ENCODE measurements at regions not wholly inside any gene's neighbourhood (a gene's known extent, or its start where the extent isn't known, plus 50 kb on each side); places are given as distances from the start of the nearest gene placed in this dataset.

DNA sequence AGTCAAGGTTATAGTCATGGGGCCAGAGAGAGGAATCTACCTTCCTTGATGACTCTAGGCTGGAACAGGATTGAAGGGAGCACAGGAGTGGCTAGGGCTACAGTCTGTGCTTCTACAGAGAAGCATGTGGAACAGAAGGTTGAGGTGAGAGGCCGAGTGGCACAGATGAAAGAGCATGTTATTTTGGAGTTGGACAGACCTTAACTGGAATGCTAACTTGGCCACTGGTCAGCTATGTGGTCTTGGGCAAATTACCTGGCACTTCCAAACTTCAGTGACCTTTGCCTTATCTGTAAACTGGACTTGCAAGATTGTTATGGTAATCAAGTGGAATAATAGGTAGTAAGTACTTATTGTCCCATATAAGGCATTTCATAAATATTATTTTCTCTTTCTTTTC lies 252.7 kb downstream of the KCNRG start:
- DNase-seq (no peak), FAIRE-seq (no peak)
- Histone ChIP-seq H3K4me1 (ENCODE audit: control insufficient read depth in 3 of 3, insufficient read depth in 2 of 3, low read depth in 1 of 3, low read length in 2 of 3) (no peaks in the 10 kb centered on the region), H3K4me3 (ENCODE audit: low read depth in 1 of 3, low read length in 3 of 3) (no peak overlapping the region), H3K27me3 (ENCODE audit: control insufficient read depth in 3 of 3, insufficient read depth in 3 of 3, low read length in 3 of 3) (no peaks in the 10 kb centered on the region), H3K27ac (ENCODE audit: low read depth in 1 of 3, low read length in 2 of 3) (no peak overlapping the region), H3K9me3 (ENCODE audit: control insufficient read depth in 2 of 2, insufficient read depth in 1 of 2, low read depth in 1 of 2, low read length in 1 of 2) (no peaks in the 10 kb centered on the region), H3K36me3 (ENCODE audit: control insufficient read depth in 3 of 3, insufficient read depth in 2 of 3, low read depth in 1 of 3, low read length in 3 of 3) (no peaks in the 10 kb centered on the region)
- 71 to 81% (median 73%) methylated on average over 1 of the region's 1 CpG for WGBS, 3 donors

GRCh38 chr13:50268500-50268899 lies 253.3 kb downstream of the KCNRG start:
- 71 to 81% (median 75%) methylated on average over 2 of the region's 2 CpGs for WGBS, 3 donors
- H3K27ac ChIP-seq (ENCODE audit: low read depth in 1 of 3, low read length in 2 of 3), result no peak overlapping the region
- no peak for FAIRE-seq

GRCh38 chr13:50274181-50274580 lies 258.9 kb downstream of the KCNRG start:
- WGBS, 3 donors, result 96 to 100% (median 97%) methylated on average over 1 of the region's 1 CpG
- Histone ChIP-seq H3K4me1 (ENCODE audit: control insufficient read depth in 3 of 3, insufficient read depth in 2 of 3, low read depth in 1 of 3, low read length in 2 of 3) (no peaks in the 10 kb centered on the region), H3K36me3 (ENCODE audit: control insufficient read depth in 3 of 3, insufficient read depth in 2 of 3, low read depth in 1 of 3, low read length in 3 of 3) (no peaks in the 10 kb centered on the region), H3K27ac (ENCODE audit: low read depth in 1 of 3, low read length in 2 of 3) (no peak overlapping the region), H3K4me3 (ENCODE audit: low read depth in 1 of 3, low read length in 3 of 3) (no peak overlapping the region), H3K9me3 (ENCODE audit: control insufficient read depth in 2 of 2, insufficient read depth in 1 of 2, low read depth in 1 of 2, low read length in 1 of 2) (no peaks in the 10 kb centered on the region), H3K27me3 (ENCODE audit: control insufficient read depth in 3 of 3, insufficient read depth in 3 of 3, low read length in 3 of 3) (no peaks in the 10 kb centered on the region)
- DNase-seq (no peak), FAIRE-seq (no peak)

More at GRCh38 chr13:50268500-50268899, 253.3 kb downstream of the KCNRG start:
- no peaks in the 10 kb centered on the region for H3K9me3 ChIP-seq (ENCODE audit: control insufficient read depth in 2 of 2, insufficient read depth in 1 of 2, low read depth in 1 of 2, low read length in 1 of 2)
- no peak overlapping the region for H3K4me3 ChIP-seq (ENCODE audit: low read depth in 1 of 3, low read length in 3 of 3)
- H3K27me3 ChIP-seq (ENCODE audit: control insufficient read depth in 3 of 3, insufficient read depth in 3 of 3, low read length in 3 of 3), result no peaks in the 10 kb centered on the region
- H3K36me3 ChIP-seq (ENCODE audit: control insufficient read depth in 3 of 3, insufficient read depth in 2 of 3, low read depth in 1 of 3, low read length in 3 of 3), result no peaks in the 10 kb centered on the region
- DNase-seq, result no peak
- H3K4me1 ChIP-seq (ENCODE audit: control insufficient read depth in 3 of 3, insufficient read depth in 2 of 3, low read depth in 1 of 3, low read length in 2 of 3), result no peaks in the 10 kb centered on the region

- Histone ChIP-seq H3K27me3 (ENCODE audit: control insufficient read depth in 3 of 3, insufficient read depth in 3 of 3, low read length in 3 of 3) (no peaks in the 10 kb centered on the region), H3K4me3 (ENCODE audit: low read depth in 1 of 3, low read length in 3 of 3) (no peak overlapping the region), H3K4me1 (ENCODE audit: control insufficient read depth in 3 of 3, insufficient read depth in 2 of 3, low read depth in 1 of 3, low read length in 2 of 3) (no peaks in the 10 kb centered on the region), H3K9me3 (ENCODE audit: control insufficient read depth in 2 of 2, insufficient read depth in 1 of 2, low read depth in 1 of 2, low read length in 1 of 2) (no peaks in the 10 kb centered on the region), H3K36me3 (ENCODE audit: control insufficient read depth in 3 of 3, insufficient read depth in 2 of 3, low read depth in 1 of 3, low read length in 3 of 3) (no peaks in the 10 kb centered on the region), H3K27ac (ENCODE audit: low read depth in 1 of 3, low read length in 2 of 3) (no peak overlapping the region)
- WGBS, 3 donors, result 35 to 66% (median 45%) methylated on average over 1 of the region's 1 CpG
- DNase-seq (peak; percentile 9 to 29), FAIRE-seq (peak; percentile 51)
These were observed 260.3 kb downstream of the KCNRG start for GRCh38 chr13:50275392-50276063.

DNA sequence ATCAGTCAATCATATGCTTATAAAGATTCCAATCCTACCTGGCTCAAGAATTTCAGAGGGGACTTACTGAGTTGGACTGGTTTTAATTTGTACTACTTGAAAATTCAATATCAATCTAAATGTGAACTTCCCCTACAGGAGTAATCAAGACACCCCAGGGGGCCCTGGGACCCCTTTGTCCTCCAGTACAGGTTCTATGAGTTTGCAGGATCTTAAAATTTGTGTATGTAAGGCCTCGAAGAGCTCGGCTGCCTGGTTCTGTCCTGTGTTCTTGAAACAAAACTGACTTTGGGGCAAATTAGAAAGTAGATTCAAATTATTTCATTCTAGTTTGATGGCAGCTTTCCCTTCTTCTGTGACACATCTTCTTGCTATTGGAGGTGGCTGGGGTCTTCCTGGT lies 261.3 kb downstream of the KCNRG start:
- WGBS, 3 donors, result 94 to 100% (median 98%) methylated on average over 2 of the region's 2 CpGs
- Histone ChIP-seq H3K4me3 (ENCODE audit: low read depth in 1 of 3, low read length in 3 of 3) (no peak overlapping the region), H3K27ac (ENCODE audit: low read depth in 1 of 3, low read length in 2 of 3) (no peak overlapping the region), H3K4me1 (ENCODE audit: control insufficient read depth in 3 of 3, insufficient read depth in 2 of 3, low read depth in 1 of 3, low read length in 2 of 3) (no peaks in the 10 kb centered on the region), H3K36me3 (ENCODE audit: control insufficient read depth in 3 of 3, insufficient read depth in 2 of 3, low read depth in 1 of 3, low read length in 3 of 3) (no peaks in the 10 kb centered on the region), H3K27me3 (ENCODE audit: control insufficient read depth in 3 of 3, insufficient read depth in 3 of 3, low read length in 3 of 3) (no peaks in the 10 kb centered on the region), H3K9me3 (ENCODE audit: control insufficient read depth in 2 of 2, insufficient read depth in 1 of 2, low read depth in 1 of 2, low read length in 1 of 2) (no peaks in the 10 kb centered on the region)
- no peak for FAIRE-seq
- no peak for DNase-seq

DNA sequence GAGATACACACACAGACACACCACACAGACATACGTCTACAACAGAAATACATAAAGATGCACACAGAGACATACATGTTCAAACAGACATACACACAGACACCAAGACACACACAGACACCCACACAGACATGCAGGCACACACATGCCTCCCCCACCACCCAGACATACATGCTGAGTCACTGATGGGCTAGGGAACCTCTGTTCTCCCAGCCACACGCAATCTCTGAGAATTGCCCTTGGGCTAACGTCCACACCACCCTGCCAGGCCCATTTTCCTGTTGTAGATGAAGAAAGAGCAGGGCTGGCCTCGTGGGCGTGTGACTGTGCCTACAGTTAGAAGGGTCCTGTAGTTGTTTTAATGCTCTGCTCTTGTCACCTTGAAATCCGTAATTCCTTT lies 261.9 kb downstream of the KCNRG start:
- FAIRE-seq (no peak), DNase-seq (no peak)

DNA sequence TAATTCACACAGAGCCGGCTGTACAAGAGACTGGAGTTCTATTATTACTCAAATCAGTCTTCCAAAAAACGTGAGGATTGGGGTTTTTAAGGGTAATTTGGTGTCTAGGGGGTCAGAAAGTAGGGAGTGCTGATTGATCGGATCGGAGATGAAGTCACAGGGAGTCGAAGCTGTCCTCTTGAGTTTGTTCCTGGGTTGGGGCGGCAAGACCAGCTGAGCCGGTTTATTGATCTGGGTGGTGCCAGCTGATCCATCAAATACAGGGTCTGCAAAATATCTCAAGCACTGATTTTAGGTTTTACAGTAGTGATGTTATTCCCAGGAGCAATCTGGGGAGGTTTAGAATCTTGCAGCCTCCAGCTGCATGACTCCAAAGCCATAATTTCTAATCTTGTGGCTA lies 262.7 kb downstream of the KCNRG start:
- FAIRE-seq, result no peak
- WGBS, 3 donors, result 80 to 86% (median 84%) methylated on average over 7 of the region's 7 CpGs
- H3K9me3 ChIP-seq (ENCODE audit: control insufficient read depth in 2 of 2, insufficient read depth in 1 of 2, low read depth in 1 of 2, low read length in 1 of 2), result no peaks in the 10 kb centered on the region

More for the DNA sequence above, 261.9 kb downstream of the KCNRG start:
- Histone ChIP-seq H3K36me3 (ENCODE audit: control insufficient read depth in 3 of 3, insufficient read depth in 2 of 3, low read depth in 1 of 3, low read length in 3 of 3) (no peaks in the 10 kb centered on the region), H3K9me3 (ENCODE audit: control insufficient read depth in 2 of 2, insufficient read depth in 1 of 2, low read depth in 1 of 2, low read length in 1 of 2) (no peaks in the 10 kb centered on the region), H3K4me1 (ENCODE audit: control insufficient read depth in 3 of 3, insufficient read depth in 2 of 3, low read depth in 1 of 3, low read length in 2 of 3) (no peaks in the 10 kb centered on the region), H3K4me3 (ENCODE audit: low read depth in 1 of 3, low read length in 3 of 3) (no peak overlapping the region), H3K27ac (ENCODE audit: low read depth in 1 of 3, low read length in 2 of 3) (no peak overlapping the region), H3K27me3 (ENCODE audit: control insufficient read depth in 3 of 3, insufficient read depth in 3 of 3, low read length in 3 of 3) (no peaks in the 10 kb centered on the region)
- 87 to 92% (median 90%) methylated on average over 6 of the region's 6 CpGs for WGBS, 3 donors

GRCh38 chr13:50280441-50280937 lies 265.2 kb downstream of the KCNRG start:
- Histone ChIP-seq H3K4me1 (ENCODE audit: control insufficient read depth in 3 of 3, insufficient read depth in 2 of 3, low read depth in 1 of 3, low read length in 2 of 3) (no peaks in the 10 kb centered on the region), H3K36me3 (ENCODE audit: control insufficient read depth in 3 of 3, insufficient read depth in 2 of 3, low read depth in 1 of 3, low read length in 3 of 3) (no peaks in the 10 kb centered on the region), H3K9me3 (ENCODE audit: control insufficient read depth in 2 of 2, insufficient read depth in 1 of 2, low read depth in 1 of 2, low read length in 1 of 2) (no peaks in the 10 kb centered on the region), H3K4me3 (ENCODE audit: low read depth in 1 of 3, low read length in 3 of 3) (no peak overlapping the region), H3K27ac (ENCODE audit: low read depth in 1 of 3, low read length in 2 of 3) (no peak overlapping the region), H3K27me3 (ENCODE audit: control insufficient read depth in 3 of 3, insufficient read depth in 3 of 3, low read length in 3 of 3) (no peaks in the 10 kb centered on the region)
- no peak for DNase-seq
- 95 to 97% (median 96%) methylated on average over 4 of the region's 4 CpGs for WGBS, 3 donors
- FAIRE-seq, result no peak

More for the DNA sequence above, 262.7 kb downstream of the KCNRG start:
- H3K36me3 ChIP-seq (ENCODE audit: control insufficient read depth in 3 of 3, insufficient read depth in 2 of 3, low read depth in 1 of 3, low read length in 3 of 3), result no peaks in the 10 kb centered on the region
- no peaks in the 10 kb centered on the region for H3K4me1 ChIP-seq (ENCODE audit: control insufficient read depth in 3 of 3, insufficient read depth in 2 of 3, low read depth in 1 of 3, low read length in 2 of 3)
- no peak overlapping the region for H3K27ac ChIP-seq (ENCODE audit: low read depth in 1 of 3, low read length in 2 of 3)
- H3K4me3 ChIP-seq (ENCODE audit: low read depth in 1 of 3, low read length in 3 of 3), result no peak overlapping the region
- DNase-seq, result no peak
- no peaks in the 10 kb centered on the region for H3K27me3 ChIP-seq (ENCODE audit: control insufficient read depth in 3 of 3, insufficient read depth in 3 of 3, low read length in 3 of 3)

DNA sequence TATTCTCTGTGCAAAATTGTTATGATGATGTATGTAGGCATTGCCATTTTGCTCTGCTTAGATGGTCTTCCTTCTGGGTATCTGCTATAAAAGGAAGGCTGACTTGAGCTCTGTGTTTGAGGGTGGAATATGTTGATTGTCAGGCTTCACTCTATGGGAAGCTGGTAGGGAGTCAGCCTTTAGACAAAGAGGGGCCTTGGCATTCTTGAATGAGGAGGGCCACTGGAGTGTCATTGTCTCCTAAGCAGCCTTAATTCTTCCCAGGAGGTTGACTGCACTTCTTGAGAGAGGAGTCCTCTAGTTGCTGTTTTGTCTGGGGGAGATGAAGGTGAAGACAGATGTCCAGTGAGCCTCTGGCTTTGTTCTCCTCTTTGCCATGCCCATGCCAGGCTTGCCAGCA lies 266.8 kb downstream of the KCNRG start:
- no peaks in the 10 kb centered on the region for H3K36me3 ChIP-seq (ENCODE audit: control insufficient read depth in 3 of 3, insufficient read depth in 2 of 3, low read depth in 1 of 3, low read length in 3 of 3)
- no peaks in the 10 kb centered on the region for H3K27me3 ChIP-seq (ENCODE audit: control insufficient read depth in 3 of 3, insufficient read depth in 3 of 3, low read length in 3 of 3)
- FAIRE-seq, result no peak
- no peaks in the 10 kb centered on the region for H3K9me3 ChIP-seq (ENCODE audit: control insufficient read depth in 2 of 2, insufficient read depth in 1 of 2, low read depth in 1 of 2, low read length in 1 of 2)
- H3K4me3 ChIP-seq (ENCODE audit: low read depth in 1 of 3, low read length in 3 of 3), result no peak overlapping the region
- no peak for DNase-seq
- H3K27ac ChIP-seq (ENCODE audit: low read depth in 1 of 3, low read length in 2 of 3), result no peak overlapping the region
- H3K4me1 ChIP-seq (ENCODE audit: control insufficient read depth in 3 of 3, insufficient read depth in 2 of 3, low read depth in 1 of 3, low read length in 2 of 3), result no peaks in the 10 kb centered on the region
